ENCODE measurements at regions not wholly inside any gene's neighbourhood (a gene's known extent, or its start where the extent isn't known, plus 50 kb on each side); places are given as distances from the start of the nearest gene placed in this dataset.

DNA sequence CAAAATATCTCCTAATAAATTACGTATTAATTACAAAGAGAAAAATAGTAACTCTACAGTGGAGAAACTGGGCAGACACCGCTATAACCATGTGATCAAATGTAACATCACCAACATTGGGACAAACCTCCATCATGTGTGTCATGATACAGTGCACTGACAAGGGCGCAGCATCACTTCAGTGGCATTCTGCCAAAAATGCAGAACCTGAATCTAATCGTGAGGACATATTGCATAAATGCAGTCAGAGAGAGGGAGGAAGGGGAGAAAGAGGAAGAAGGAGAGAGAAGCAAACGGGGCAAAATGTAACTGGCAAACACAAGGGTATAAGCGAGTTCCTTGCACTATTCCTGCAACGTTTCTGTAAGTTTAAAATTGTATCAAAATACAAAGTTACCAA lies 74.2 kb upstream of the MARCHF10 start:
- DNase-seq, result no peak

DNA sequence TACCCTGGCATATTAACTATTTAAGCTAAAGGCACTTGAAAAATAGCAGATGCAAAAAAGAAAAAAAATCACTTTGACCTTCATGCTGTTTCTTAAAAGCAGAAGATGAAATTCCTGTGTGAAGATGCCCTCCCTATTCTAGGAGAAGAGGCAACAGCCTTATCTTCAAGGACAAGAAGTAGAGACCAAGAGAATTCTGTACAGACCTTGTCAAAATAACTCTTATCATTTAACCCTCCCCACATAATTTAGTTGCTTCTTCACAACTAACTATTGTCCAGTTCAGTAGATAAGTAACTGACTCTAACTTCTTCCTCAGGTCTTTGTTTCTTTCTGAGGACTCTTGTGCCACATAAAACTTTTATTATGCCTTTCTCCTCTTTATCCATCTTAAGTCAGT lies 72.0 kb upstream of the MARCHF10 start:
- no peak for DNase-seq

DNA sequence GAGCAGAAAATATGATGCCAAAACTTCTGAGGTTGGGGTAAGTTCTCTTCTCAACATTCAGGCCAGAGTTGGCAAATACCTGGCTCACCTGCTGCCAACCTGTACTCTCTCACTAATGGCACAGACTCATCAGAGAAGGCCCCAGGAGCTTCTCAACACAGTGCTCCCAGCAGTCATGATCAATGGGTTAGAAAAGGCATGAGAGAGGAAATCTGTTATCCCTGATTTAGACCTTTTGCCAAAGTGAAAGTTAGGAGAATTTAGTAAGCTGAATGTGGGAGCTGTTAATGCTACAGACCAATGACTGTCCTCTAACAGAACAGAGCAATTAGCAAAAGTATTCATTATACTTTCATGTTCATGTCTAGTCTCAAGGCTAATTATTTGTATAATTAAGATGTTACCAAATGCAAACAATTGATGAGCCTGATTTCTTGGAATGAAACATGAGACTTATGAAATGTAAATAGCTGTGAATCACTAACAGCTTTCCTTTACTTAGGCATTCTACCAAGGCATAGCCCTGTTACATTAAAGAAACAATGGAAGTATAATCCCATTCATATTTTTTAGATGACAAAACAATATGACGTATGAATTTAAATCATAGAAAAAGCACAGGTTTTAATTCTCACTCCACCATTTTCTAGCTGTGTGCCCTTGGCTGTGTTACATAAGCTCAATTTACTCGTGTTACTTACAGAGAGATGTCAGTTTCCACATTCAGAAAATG lies 68.7 kb upstream of the MARCHF10 start:
- DNase-seq, result peak in 1 of 3 donors; percentile 46

DNA sequence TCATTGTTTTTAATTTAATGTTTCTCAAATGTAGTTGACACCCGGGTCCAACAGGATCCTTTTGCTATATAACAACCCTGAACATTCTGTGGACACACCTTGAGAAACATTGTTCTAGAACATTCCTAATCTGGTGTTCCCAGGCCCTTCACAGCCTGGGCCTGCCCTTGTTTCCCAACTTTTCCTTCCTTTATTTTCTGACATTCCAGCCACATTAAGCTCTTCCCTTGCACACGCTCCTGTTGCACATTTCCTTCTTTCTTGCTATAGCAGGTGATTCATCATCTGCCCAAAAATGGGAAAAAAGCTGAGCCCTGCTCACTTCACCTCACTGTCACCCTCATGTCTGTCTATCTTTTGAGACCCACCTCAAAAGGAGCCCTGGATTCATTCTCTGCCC lies 67.9 kb upstream of the MARCHF10 start:
- no peak for DNase-seq

DNA sequence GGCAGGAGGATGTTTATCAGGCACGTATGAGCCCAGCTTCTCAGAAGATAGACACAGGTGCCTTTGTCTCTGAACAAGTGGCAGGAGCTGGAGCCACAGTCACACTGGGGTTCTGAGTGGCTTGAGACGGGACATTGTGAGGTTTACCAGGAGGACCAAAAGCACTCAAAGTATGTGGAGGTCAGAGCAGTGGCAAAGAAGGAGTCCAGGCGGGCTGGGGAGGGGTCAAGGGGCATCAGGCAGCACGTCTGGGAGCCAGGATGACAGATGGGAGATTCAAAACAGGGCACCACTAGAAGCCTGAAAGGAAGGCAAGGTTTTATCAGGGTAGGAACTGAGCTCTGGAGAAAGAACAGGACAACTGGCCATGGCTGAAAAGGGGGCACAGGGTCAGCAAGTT lies 67.2 kb upstream of the MARCHF10 start:
- no peak for DNase-seq

DNA sequence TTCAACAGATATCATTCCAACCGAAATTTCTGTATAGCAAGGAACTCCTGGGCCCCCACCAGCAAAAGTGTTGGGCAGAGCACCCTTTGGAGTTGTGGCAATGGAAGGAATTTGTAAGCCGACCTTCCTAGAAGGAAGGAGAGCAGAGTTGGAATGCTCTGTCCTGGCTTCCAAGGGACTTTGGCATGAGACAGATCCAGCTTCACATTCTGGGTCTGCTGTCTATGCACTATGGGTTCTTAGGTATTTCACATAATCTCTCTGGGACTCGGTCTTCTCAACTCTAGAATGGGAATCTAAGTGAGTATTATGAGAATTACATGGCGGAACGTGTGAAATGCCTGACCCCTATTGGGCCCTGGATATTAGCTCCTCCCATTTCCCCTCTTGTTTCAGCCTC lies 63.2 kb upstream of the MARCHF10 start:
- DNase-seq, result peak in 1 of 3 donors; percentile 34

DNA sequence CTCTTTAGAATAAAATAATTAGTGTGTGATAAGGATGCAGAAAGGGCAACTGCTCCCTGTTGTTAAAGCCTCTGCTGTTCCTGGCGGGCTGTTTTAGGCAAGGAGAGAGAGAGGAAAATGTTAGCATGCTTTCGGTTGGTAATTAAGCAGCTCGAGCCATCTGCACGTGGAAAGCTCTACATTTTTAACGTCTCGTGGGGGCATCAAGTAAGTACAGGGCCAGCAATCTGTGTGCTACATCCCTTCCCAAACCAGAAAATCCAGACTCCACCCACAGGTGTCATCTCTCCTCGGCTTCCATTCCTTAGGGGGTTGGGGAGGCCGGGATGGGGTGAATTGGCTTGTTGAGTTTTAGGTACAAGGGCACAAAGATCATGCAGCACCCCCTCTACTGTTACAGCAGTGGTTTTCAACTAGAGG lies 62.4 kb upstream of the MARCHF10 start:
- peak in 1 of 3 donors; percentile 74 for DNase-seq

DNA sequence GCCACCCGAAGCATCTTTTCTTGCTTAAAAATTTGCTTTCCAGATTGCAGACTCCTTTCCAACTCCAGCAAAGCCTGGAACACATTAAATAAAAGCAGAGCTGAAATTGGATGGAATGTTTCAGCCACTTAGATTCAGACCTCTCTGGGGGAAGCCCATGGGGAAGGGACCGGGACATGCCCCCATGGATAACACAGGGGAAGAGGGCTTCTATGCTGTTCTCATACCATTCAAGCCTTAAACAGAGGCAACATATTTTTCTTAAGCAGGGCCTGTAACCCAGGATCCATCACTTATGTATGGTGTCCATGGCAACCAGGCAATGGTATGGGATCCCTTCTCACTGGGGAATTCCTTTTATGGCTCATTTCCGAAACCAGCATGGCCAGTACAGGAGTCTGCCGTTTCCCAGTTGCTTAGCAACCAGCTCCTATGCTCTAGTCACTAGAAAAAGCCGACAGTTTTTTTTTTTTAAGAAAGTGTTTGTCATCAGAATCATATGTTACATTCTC lies 62.0 kb upstream of the MARCHF10 start:
- peak; percentile 63 to 87 (median 83) for DNase-seq

DNA sequence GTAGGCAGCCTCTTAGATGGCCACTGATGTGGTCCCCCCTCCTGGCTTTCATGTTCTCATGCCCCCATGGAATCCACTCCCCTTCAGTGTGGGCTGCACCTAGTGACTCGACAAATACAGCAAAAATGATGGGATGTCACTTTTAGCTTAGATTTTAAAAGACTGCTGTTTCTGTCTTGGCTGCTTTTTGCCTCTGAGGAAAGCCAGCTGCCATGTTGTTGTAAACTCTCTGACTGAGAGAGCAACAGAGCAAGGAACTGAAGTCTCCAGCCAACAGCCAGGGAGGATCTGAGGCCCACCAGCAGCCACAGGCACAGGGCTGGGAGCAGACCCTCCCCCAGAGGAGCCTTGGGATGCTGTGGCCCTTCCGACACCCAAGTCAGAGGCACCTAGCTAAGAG lies 60.6 kb upstream of the MARCHF10 start:
- DNase-seq, result no peak

DNA sequence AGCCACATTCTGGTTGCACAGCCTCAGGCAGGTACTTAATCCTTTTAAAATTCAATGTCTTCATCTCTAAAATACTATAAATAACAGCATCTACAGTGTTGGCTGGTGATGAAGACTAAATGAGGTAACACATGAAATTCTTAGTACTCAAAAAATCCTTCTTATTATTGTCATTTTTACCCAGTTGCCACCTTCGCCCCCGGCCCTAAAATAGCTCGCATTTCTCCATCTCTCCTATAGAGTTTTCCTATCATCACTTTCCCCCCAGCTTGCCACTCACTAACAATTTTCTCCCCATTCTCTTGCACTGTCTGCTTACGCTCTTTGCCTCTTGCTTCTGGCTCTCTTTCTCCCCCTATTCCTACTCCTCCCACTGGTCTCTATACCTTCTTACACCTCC lies 59.9 kb upstream of the MARCHF10 start:
- no peak for DNase-seq

DNA sequence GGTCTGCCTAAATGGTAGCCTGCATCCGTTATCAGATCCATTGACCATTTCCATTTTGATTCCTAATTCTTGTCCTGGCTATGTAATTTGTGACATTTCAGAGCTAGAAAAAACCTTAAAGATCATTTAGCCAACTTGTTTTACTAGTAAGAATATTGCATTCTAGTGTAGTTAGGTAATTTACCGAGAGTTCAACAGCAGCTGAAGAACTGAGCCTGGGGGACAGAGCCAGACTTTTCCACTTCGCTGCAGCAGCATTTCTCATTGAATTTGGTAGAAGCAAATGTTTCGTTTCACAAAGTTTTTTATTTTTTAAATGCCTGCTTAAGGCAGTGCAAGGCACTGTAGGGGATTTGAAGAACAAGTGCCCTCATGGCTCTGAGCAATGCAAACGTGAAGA lies 59.2 kb upstream of the MARCHF10 start:
- DNase-seq, result peak in 1 of 3 donors; percentile 71

DNA sequence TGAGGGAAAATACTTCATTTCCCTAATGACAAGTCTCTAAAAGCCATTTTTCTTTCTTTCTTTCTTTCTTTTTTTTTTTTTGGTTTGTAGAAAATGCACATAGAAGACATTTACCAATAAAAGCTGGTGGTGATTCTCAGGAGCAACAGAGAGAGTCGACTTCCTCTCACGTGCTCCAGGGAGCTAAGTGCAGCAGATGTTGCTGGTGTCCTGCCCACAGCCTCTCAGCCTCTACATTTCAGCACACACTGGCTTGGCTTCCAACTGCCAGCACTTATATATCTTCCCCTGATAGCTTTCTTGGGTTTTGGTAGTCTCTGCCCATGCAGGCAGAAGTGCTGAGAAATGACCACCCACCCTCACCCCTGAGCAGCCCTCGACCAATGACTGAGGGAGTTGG lies 58.4 kb upstream of the MARCHF10 start:
- DNase-seq, result peak in 1 of 3 donors; percentile 75

DNA sequence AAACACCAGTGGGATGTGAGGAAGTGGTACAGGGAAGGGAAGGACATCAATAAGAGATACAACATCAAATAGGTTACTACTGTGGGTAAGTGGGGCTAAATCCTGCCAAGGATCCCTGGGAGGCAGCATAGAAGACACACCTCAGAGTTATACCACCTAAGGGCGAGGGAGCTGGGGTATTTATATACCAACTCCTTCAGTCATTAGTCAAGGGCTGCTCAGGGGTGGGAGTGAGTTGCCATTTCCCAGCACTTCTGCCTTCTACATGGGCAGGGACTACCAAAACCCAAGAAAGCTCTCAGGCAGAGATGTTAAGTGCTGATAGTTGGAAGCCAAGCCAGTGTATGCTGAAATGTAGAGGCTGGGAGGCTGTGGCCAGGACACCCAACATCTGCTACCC lies 57.5 kb upstream of the MARCHF10 start:
- no peak for DNase-seq

DNA sequence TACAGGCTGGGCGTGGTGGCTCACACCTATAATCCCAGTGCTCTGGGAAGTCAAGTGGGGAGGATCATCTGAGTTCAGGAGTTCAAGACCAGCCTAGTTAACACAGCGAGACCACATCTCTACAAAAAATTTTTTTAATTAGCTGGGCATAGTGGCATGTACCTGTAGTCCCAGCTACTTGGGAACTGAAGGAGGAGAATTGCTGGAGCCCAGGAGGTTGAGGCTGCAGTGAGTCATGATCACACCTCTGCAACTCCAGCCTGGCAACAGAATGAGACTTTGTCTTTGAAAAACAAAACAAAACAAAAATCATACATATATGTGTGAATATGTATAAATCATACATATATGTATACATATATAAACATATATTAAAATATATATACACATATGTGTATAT lies 54.1 kb upstream of the MARCHF10 start:
- no peak for DNase-seq

DNA sequence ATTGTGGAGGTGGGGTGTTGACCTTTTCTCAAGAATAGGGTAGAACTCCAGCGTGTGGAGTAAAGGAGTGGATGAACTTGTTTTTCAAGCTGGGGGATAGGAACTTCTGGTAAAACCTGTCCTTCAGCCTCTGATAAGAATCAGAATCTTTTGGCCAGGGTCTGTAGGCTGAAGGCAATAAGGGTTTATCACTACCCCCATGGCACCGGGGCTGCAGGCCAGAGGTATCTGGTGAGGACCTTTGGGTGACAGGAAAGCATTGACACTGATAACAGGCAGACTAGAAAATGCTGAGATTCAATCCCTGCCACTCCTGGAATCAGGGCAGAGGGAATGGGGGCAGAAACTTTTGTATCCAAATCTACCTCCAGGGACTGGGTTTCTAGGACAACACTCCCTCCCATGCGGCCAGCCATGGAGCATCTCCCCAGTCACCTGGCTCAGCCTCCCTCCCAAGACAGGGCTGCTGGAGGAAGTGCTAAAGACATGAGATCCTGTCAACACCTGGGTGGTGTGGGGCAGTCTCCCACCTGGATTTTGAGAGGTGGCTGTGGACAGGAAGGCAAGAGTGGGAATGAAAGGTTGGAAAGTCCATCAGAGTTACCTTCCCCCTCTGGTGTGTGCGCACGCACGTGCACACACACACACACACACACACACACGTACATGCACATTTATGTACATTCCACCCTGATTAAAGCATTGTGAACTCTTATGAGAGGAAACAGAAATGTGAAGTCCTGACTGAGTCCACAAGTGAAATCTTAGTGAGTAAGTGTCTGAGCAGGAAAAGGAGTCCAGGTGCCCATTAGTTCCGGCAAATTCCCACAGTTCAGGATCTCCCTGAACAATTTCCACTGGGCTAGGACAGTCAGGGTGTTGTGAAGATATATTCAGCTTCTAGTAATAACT lies 53.1 kb upstream of the MARCHF10 start:
- DNase-seq, result no peak

DNA sequence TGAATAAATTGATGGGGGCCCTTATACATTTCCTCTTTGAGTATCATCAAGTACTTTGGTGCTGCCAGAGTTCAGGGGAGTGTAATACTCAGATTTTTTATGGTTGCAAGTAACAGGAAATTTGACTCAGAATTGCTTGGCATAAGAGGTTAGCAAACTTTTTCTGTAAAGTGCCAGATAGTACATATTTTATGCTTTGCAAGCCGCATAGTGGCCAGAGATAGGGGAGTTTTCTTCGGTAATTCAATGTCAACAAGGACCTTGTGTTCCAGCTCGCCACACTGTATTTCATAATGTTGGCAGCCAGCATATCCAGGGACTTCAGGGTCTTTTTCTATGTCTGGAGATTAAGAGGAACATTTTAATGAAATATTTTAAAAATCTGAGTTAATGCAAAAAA lies 51.0 kb upstream of the MARCHF10 start:
- no peak for DNase-seq
